ENCODE measurements at regions not wholly inside any gene's neighbourhood (a gene's known extent, or its start where the extent isn't known, plus 50 kb on each side); places are given as distances from the start of the nearest gene placed in this dataset.

GRCh38 chr3:64921281-64922065 lies 233.7 kb upstream of the ADAMTS9 start:
- Histone ChIP-seq H3K4me3 (ENCODE audit: low read depth, low read length) (no peak overlapping the region), H3K27me3 (ENCODE audit: control insufficient read depth, insufficient read depth, low read length) (peaks cover 3% of the 10 kb centered on the region), H3K27ac (ENCODE audit: low read depth, low read length) (no peak overlapping the region), H3K9me3 (ENCODE audit: control insufficient read depth, insufficient read depth, low read length) (no peaks in the 10 kb centered on the region)
- no peak for DNase-seq (ENCODE audit: low read depth, low spot score)
- no peak for TF ChIP-seq CTCF (IDR thresholded peaks at IDR 0.05; ENCODE audit: low read depth, low read length)
- CTCF ChIA-PET: no interaction called here
- POLR2A ChIA-PET: no interaction called here

- H3K4me3 ChIP-seq (ENCODE audit: low read depth, low read length): no peak overlapping the region
- no peaks in the 10 kb centered on the region for H3K9me3 ChIP-seq (ENCODE audit: control insufficient read depth, insufficient read depth, low read length)
- no peak for DNase-seq (ENCODE audit: low read depth, low spot score)
- CTCF ChIA-PET: no interaction called here
- H3K27ac ChIP-seq (ENCODE audit: low read depth, low read length): no peak overlapping the region
- H3K27me3 ChIP-seq (ENCODE audit: control insufficient read depth, insufficient read depth, low read length): no peaks in the 10 kb centered on the region
- POLR2A ChIA-PET: no interaction called here
- no peak for TF ChIP-seq CTCF (IDR thresholded peaks at IDR 0.05; ENCODE audit: low read depth, low read length)
These were observed 232.1 kb upstream of the ADAMTS9 start for GRCh38 chr3:64919934-64920333.

- CTCF ChIA-PET: no interaction called here
- DNase-seq (ENCODE audit: low read depth, low spot score): no peak
- no peak overlapping the region for H3K27ac ChIP-seq (ENCODE audit: low read depth, low read length)
- no peaks in the 10 kb centered on the region for H3K27me3 ChIP-seq (ENCODE audit: control insufficient read depth, insufficient read depth, low read length)
- TF ChIP-seq CTCF (IDR thresholded peaks at IDR 0.05; ENCODE audit: low read depth, low read length): no peak
- H3K9me3 ChIP-seq (ENCODE audit: control insufficient read depth, insufficient read depth, low read length): no peaks in the 10 kb centered on the region
- no peak overlapping the region for H3K4me3 ChIP-seq (ENCODE audit: low read depth, low read length)
- POLR2A ChIA-PET: no interaction called here
These were observed 231.2 kb upstream of the ADAMTS9 start for GRCh38 chr3:64918989-64919388.

GRCh38 chr3:64917914-64918453 lies 230.2 kb upstream of the ADAMTS9 start:
- H3K27ac ChIP-seq (ENCODE audit: low read depth, low read length): no peak overlapping the region
- H3K9me3 ChIP-seq (ENCODE audit: control insufficient read depth, insufficient read depth, low read length): no peaks in the 10 kb centered on the region
- CTCF ChIA-PET: no interaction called here
- DNase-seq (ENCODE audit: low read depth, low spot score): no peak
- TF ChIP-seq CTCF (IDR thresholded peaks at IDR 0.05; ENCODE audit: low read depth, low read length): no peak
- POLR2A ChIA-PET: no interaction called here
- H3K4me3 ChIP-seq (ENCODE audit: low read depth, low read length): no peak overlapping the region
- no peaks in the 10 kb centered on the region for H3K27me3 ChIP-seq (ENCODE audit: control insufficient read depth, insufficient read depth, low read length)

GRCh38 chr3:64916937-64917336 lies 229.1 kb upstream of the ADAMTS9 start:
- no peak overlapping the region for H3K4me3 ChIP-seq (ENCODE audit: low read depth, low read length)
- no peaks in the 10 kb centered on the region for H3K27me3 ChIP-seq (ENCODE audit: control insufficient read depth, insufficient read depth, low read length)
- POLR2A ChIA-PET: no interaction called here
- TF ChIP-seq CTCF (IDR thresholded peaks at IDR 0.05; ENCODE audit: low read depth, low read length): no peak
- no peaks in the 10 kb centered on the region for H3K9me3 ChIP-seq (ENCODE audit: control insufficient read depth, insufficient read depth, low read length)
- DNase-seq (ENCODE audit: low read depth, low spot score): no peak
- H3K27ac ChIP-seq (ENCODE audit: low read depth, low read length): no peak overlapping the region
- CTCF ChIA-PET: no interaction called here
